AG08396 (cell line): ENCODE measurements at regions not wholly inside any gene's neighbourhood (a gene's known extent, or its start where the extent isn't known, plus 50 kb on each side); places are given as distances from the start of the nearest gene placed in this dataset.

Source experiments
- DNase-seq: peaks from one replicate; pipeline ENCODE4 v3.0.0; 2012; ENCODE audit warnings: low spot score, mixed read lengths

DNA sequence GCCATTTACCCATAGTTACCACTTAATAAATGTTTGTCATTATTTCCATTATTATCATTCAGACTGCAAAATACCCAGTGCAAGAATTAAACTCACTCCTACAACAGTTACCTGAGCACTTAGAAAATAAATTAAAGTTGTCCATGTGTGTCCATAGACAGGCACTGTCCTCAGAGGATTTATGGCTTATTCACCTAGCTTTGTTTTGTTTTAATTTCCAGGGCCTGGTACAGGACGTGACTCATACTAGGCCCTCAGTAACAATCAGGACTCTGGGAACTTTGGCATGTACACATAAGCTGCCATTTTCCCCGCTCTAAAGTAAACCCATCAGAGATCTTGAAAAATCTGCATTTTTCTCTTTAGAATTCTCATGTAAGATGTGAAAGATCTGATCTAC lies 458.5 kb upstream of the ARRDC4 start:
- DNase-seq: no peak

- no peak for DNase-seq
Observed at GRCh38 chr15:97504031-97504792, 456.3 kb upstream of the ARRDC4 start.

- DNase-seq: no peak
Observed at GRCh38 chr15:97517737-97518136, 442.8 kb upstream of the ARRDC4 start.

DNA sequence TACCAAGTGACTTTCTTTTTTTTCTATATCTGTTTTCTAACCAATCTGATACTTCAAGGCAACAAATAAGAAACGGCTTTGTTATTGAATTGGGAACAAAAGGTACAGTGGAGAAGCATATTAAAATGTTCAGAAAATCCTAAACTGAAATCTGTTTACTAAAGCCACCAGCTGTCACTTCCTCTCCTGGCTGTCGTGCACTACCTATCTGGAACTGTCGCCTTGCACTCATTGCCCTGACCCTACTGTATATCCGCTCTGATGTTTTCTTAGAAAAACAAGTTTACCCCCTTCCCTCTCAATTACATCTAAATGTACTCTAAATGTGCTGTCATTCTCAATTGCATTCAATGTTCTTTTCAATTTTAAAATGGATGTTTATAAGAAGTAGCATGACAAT lies 439.8 kb upstream of the ARRDC4 start:
- no peak for DNase-seq

GRCh38 chr15:97521381-97522285 lies 438.9 kb upstream of the ARRDC4 start:
- DNase-seq: no peak

DNA sequence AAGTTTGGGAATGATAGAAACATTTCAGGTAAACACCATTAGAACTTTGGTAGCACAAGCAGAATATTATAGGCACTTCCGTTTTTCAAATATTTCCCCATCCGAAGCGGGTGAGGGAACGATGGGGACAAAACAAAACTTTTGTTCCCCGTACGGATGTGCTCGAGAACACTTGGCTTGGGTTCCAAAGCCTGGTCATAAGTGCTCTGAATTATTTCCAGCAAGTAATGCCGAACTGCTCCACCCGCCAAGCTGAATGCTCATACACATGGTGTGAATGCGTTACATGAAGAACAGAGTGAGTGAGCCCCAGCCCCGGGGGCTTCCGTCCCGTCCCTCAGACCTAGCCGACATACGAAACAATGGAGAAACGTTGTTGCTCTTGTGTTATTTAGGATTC lies 438.2 kb upstream of the ARRDC4 start:
- DNase-seq: no peak

DNA sequence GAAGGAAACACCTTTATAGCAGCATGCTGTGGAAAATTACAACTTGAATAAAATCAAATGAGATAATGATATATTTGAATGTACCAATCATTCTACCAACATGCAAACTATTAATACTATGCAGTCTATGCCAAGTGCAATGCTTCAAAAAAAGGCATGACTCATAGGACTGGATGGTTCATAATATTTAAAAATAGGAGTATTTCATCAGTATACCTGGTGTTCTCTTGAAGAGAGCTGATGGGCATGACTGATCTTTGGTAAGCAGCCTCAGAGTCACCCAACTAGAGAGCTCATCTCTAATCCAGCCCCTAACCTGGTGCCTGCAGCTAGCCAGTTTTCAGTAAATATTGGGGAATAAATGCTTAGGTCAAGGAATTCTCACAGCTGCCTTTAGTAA lies 434.7 kb upstream of the ARRDC4 start:
- DNase-seq: no peak

GRCh38 chr15:97528238-97528637 lies 432.3 kb upstream of the ARRDC4 start:
- DNase-seq: no peak

- no peak for DNase-seq
Observed at GRCh38 chr15:97545799-97546198, 414.7 kb upstream of the ARRDC4 start.

DNA sequence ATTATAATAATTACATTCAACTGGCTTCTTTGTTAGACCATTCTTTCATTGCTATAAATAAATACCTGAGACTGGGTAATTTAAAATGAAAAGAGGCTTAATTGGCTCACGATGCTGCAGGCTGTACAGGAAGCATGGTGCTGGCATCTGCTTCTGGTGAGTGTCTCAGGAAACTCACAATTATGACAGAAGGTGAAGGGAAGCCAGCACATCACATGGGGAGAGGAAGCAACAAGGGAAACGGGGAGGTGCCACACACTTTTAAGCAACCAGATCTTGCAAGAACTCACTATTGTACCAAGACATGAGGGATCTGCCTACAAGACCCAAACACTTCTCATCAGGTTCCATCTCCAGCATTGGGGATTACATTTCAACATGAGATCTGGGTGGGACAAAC lies 413.1 kb upstream of the ARRDC4 start:
- no peak for DNase-seq

DNA sequence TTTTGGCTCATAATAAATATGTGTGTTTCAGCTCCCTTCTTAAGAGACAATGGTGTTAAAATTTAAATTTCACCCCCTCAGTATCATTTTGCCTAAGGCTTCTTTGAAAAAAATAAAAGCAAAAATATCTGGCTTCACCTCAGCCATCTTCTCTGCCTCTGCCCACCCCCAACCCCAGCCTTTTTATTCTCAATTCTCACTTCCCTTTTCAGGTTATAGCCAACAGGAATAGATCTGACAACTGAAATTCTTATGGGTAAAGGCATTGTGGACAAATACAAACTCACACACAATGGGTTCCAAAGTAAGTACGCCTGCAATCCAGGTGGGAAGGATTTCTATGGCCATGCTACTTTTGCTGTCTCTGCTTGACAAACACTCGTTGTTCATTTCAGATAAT lies 399.0 kb upstream of the ARRDC4 start:
- DNase-seq: no peak

GRCh38 chr15:97563516-97563915 lies 397.0 kb upstream of the ARRDC4 start:
- DNase-seq: no peak

- no peak for DNase-seq
Observed at GRCh38 chr15:97566961-97567360, 393.5 kb upstream of the ARRDC4 start.

- DNase-seq: no peak
Observed at GRCh38 chr15:97567411-97567810, 393.1 kb upstream of the ARRDC4 start.

DNA sequence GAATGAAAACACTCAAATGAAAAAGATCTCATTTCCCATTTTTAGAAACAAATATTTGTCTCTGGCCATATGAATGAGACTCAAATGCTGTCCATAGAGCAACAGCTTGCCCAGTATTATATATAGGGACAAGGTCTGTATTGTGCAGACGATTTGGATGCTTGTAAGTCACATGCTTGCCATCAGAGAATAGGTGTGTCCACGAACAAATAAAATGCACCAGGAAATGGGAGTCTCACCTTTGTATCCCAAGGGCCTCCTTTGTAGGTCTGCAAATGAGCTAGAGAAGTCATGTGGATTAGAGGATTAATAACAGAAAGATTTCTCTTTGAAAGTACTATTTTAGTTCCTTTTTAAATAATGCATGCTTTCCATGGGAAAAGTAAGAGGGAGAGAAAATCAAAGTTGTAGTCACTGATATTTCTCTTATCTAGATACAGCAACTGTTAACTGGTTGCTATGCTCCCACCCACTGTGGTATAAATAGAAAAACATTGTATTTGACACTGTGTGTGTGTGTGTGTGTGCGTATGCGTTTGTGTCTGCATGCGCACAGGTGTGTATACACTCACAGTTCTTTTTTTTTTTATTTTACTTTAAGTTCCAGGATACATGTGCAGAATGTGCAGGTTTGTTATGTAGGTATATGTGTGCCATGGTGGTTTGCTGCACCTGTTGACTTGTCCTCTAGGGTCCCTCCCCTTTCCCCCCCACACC lies 383.4 kb upstream of the ARRDC4 start:
- DNase-seq: no peak

- DNase-seq: no peak
Observed at GRCh38 chr15:97585408-97585807, 375.1 kb upstream of the ARRDC4 start.

DNA sequence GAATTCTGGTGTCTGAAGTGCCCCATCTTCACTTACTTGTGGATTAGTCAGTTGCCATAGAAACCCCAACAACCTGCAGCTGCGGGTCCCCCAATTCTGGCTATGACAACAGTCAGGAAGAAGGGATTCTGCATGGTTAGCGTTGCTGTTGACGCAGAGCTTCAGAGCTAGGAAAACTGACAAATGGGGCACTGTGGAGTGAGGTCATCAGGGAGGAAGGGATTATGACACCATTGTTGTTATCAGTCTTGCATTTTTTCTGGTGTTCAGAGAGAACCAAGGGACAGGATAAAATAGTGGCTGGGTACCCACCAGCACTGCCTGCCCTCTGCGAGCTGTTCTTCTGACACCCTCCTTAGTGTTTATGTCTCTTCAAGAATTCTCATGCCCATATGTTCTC lies 367.7 kb upstream of the ARRDC4 start:
- no peak for DNase-seq

- DNase-seq: no peak
Observed at GRCh38 chr15:97597801-97598200, 362.7 kb upstream of the ARRDC4 start.

DNA sequence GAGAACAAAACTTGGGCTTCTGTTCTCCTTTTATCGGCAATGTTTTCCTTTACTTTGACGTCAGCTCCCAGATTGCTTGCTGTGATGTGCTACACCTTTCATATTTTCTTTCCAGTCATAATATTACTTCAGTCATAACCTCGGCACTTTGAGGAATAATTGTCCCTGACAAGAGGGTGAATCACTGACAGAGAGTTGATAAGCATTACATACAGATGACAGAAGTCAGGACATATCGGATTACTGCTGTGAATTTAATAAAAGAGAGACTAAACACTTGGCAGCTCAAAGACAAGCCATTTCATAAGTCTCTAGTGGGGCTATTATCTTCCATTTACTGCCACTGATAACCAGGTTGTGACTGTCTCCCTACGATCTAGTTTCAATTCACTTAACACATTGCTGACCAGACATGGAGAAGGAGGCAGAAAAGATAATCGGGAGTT lies 362.1 kb upstream of the ARRDC4 start:
- DNase-seq: no peak

- no peak for DNase-seq
Observed at GRCh38 chr15:97600190-97600589, 360.3 kb upstream of the ARRDC4 start.

DNA sequence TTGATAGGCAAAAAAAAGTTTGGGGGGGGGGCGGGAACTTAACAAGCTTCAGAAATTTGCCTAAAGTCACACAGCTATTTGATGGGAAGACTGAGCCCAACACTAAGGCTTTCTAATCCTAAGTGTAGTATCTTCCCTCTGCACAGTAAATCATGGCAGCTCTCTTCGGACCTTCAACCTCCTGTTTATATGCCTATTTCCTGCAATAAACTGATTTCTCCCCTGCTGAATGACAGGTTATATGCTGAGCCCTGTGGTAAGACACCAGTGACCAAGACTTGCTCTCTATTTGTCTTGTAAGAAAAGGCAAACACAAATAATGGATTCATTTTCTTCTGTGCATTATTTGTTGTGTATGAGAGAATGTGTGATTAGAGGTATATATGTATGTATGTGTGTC lies 355.8 kb upstream of the ARRDC4 start:
- no peak for DNase-seq

GRCh38 chr15:97615114-97615513 lies 345.4 kb upstream of the ARRDC4 start:
- no peak for DNase-seq
